Upper lobe of left lung (tissue), 6 donors: ENCODE measurements at regions not wholly inside any gene's neighbourhood (a gene's known extent, or its start where the extent isn't known, plus 50 kb on each side); places are given as distances from the start of the nearest gene placed in this dataset.
A peak's percentile ranks its signal among the peaks of the same experiment; 100 is the strongest.

ENCODE experiments used
- ATAC-seq, 2 donors: fragments of 200-7000 bp; cut with Tn5 transposase; one replicate each; pipeline ENCODE4 v1.9.1; 2022; ENCODE audit warnings: mild to moderate bottlenecking in 2 of 2, moderate library complexity in 2 of 2; ENCODE audit not compliant: low FRiP score in 2 of 2
- DNase-seq, 2 donors: peaks; one replicate each; pipeline ENCODE4 v3.0.0-alpha.2; 2019 to 2020
- H3K27ac ChIP-seq, 4 donors: fragments of 200-600 bp; sonication (generic); one replicate each; pipeline ENCODE4 v1.5.1; 2016 to 2019
- H3K27me3 ChIP-seq, 4 donors: fragments of 200-600 bp; sonication (generic); one replicate each; pipeline ENCODE4 v1.5.1; 2017 to 2019
- H3K36me3 ChIP-seq, 4 donors: fragments of 200-600 bp; sonication (generic); one replicate each; pipeline ENCODE4 v1.5.1; 2016 to 2019
- H3K4me1 ChIP-seq, 4 donors: fragments of 200-600 bp; sonication (generic); one replicate each; pipeline ENCODE4 v1.5.1; 2018 to 2019
- H3K4me3 ChIP-seq, 4 donors: fragments of 200-600 bp; sonication (generic); one replicate each; pipeline ENCODE4 v1.5.1; 2017 to 2019; ENCODE audit warnings: mild to moderate bottlenecking in 2 of 4, moderate library complexity in 1 of 4
- H3K9me3 ChIP-seq, 4 donors: fragments of 200-600 bp; sonication (generic); one replicate each; pipeline ENCODE4 v1.5.1; 2018 to 2019
- CTCF ChIP-seq, 6 experiments: fragments of 450-650 bp in 4 of 6; fragments of 200-600 bp in 2 of 6; sonication (generic) in 2 of 6; IDR thresholded peaks; one replicate each; pipeline ENCODE4 v1.5.1; 2016 to 2019; ENCODE audit warnings: antibody characterized with exemption in 6 of 6
- EP300 ChIP-seq, 4 donors: sonication (generic); formaldehyde crosslinking; IDR thresholded peaks; one replicate each; pipeline ENCODE4 v1.5.1; 2017; ENCODE audit warnings: antibody characterized with exemption in 4 of 4, control low read depth in 2 of 4
- POLR2A ChIP-seq, 4 donors: fragments of 450-650 bp; IDR thresholded peaks; one replicate each; pipeline ENCODE4 v1.5.1; 2016 to 2017; ENCODE audit warnings: antibody characterized with exemption in 4 of 4, mild to moderate bottlenecking in 2 of 4
- POLR2AphosphoS5 ChIP-seq, 2 donors: sonication (generic); formaldehyde crosslinking; IDR thresholded peaks; one replicate each; pipeline ENCODE4 v1.5.1; 2017; ENCODE audit warnings: antibody characterized with exemption in 2 of 2
- WGBS, 2 donors: methylation state at CpG; one replicate each; pipeline ENCODE4 v1.1.5; 2017 to 2018; 5-methylcytosine and 5-hydroxymethylcytosine counted together
- donor health status: DM: no; HTN: no; CAD: no; lungs with moderate emphysema.
- donor health status: DM: no; HTN: yes; CAD: no; lungs with severe emphysema.

- no peak for TF ChIP-seq CTCF (IDR thresholded peaks at IDR 0.05)
- no peak for TF ChIP-seq POLR2AphosphoS5 (IDR thresholded peaks at IDR 0.05)
- TF ChIP-seq EP300 (IDR thresholded peaks at IDR 0.05): no peak
- no peak for TF ChIP-seq POLR2A (IDR thresholded peaks at IDR 0.05)
- Histone ChIP-seq H3K27ac (no peak overlapping the region), H3K9me3 (no peaks in the 10 kb centered on the region), H3K27me3 (no peaks in the 10 kb centered on the region), H3K4me3 (no peak overlapping the region), H3K36me3 (no peaks in the 10 kb centered on the region), H3K4me1 (peaks cover 10 to 13% (median 12%) of the 10 kb centered on the region in 4 donors)
- 56 to 80% methylated on average over 3 of the region's 3 CpGs for WGBS, 2 donors
- no peak for ATAC-seq
- DNase-seq: no peak
Measured at GRCh38 chr12:92562063-92562734, 140.6 kb upstream of the PLEKHG7 start.

- H3K27me3 ChIP-seq: no peaks in the 10 kb centered on the region
- peak in 1 of 2 donors; percentile 78 for ATAC-seq
- 14 to 19% methylated on average over 3 of the region's 3 CpGs for WGBS, 2 donors
- H3K4me1 ChIP-seq: peaks cover 10 to 13% (median 12%) of the 10 kb centered on the region in 4 donors
- TF ChIP-seq POLR2A (IDR thresholded peaks at IDR 0.05) (no peak), POLR2AphosphoS5 (IDR thresholded peaks at IDR 0.05) (no peak), CTCF (IDR thresholded peaks at IDR 0.05) (no peak), EP300 (IDR thresholded peaks at IDR 0.05) (no peak)
- H3K36me3 ChIP-seq: no peaks in the 10 kb centered on the region
- DNase-seq: peak in 1 of 2 donors; percentile 72
- no peaks in the 10 kb centered on the region for H3K9me3 ChIP-seq
- H3K4me3 ChIP-seq: no peak overlapping the region
- H3K27ac ChIP-seq: peak overlapping the region in 1 of 4 donors; percentile 44
Measured at GRCh38 chr12:92561543-92561899, 141.3 kb upstream of the PLEKHG7 start.

- TF ChIP-seq EP300 (IDR thresholded peaks at IDR 0.05) (no peak), POLR2A (IDR thresholded peaks at IDR 0.05) (no peak), POLR2AphosphoS5 (IDR thresholded peaks at IDR 0.05) (no peak), CTCF (IDR thresholded peaks at IDR 0.05) (no peak)
- no peaks in the 10 kb centered on the region for H3K36me3 ChIP-seq
- peaks cover 12 to 14% (median 13%) of the 10 kb centered on the region in 4 donors for H3K4me1 ChIP-seq
- no peaks in the 10 kb centered on the region for H3K27me3 ChIP-seq
- H3K9me3 ChIP-seq: no peaks in the 10 kb centered on the region
- peak overlapping the region in 1 of 4 donors; percentile 44 for H3K27ac ChIP-seq
- DNase-seq (no peak), ATAC-seq (no peak)
- H3K4me3 ChIP-seq: no peak overlapping the region
- 82 to 88% methylated on average over 6 of the region's 6 CpGs for WGBS, 2 donors
Measured at GRCh38 chr12:92560713-92561542, 141.9 kb upstream of the PLEKHG7 start.

GRCh38 chr12:92558806-92559205 lies 144.0 kb upstream of the PLEKHG7 start:
- no peak for TF ChIP-seq POLR2A (IDR thresholded peaks at IDR 0.05)
- no peak for TF ChIP-seq CTCF (IDR thresholded peaks at IDR 0.05)
- TF ChIP-seq POLR2AphosphoS5 (IDR thresholded peaks at IDR 0.05): no peak
- TF ChIP-seq EP300 (IDR thresholded peaks at IDR 0.05): no peak
- ATAC-seq (no peak), DNase-seq (no peak)
- Histone ChIP-seq H3K4me1 (peaks cover 12 to 23% (median 16%) of the 10 kb centered on the region in 4 donors), H3K9me3 (no peaks in the 10 kb centered on the region), H3K4me3 (no peak overlapping the region), H3K36me3 (no peaks in the 10 kb centered on the region), H3K27me3 (no peaks in the 10 kb centered on the region), H3K27ac (no peak overlapping the region)
- WGBS, 2 donors: 73 to 82% methylated on average over 2 of the region's 2 CpGs
